ENCODE measurements at regions not wholly inside any gene's neighbourhood (a gene's known extent, or its start where the extent isn't known, plus 50 kb on each side); places are given as distances from the start of the nearest gene placed in this dataset.

DNA sequence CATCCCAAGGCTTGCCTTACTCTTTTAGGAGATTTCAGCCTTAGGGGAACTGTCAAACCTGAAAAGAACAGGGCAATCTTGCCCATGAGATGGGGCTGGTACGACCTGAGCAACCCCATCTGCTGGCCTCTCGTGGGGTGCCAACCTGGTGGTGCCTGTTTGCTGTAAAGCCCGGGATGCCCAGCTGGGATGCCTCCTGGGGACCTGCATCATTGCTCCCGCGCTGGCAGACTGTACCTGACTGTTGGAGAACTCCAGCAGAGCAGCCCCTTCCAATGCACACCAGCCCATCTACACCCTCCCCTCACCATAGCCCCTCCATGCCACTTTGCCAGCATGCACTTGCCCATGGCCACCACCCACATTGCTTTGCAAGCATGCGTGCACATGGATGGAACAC lies 335.7 kb downstream of the RPS29 start:
- TF ChIP-seq POLR2A (IDR thresholded peaks at IDR 0.05): no peak
- no peak for TF ChIP-seq CTCF (IDR thresholded peaks at IDR 0.05)
- TF ChIP-seq EP300 (IDR thresholded peaks at IDR 0.05; ENCODE audit: low read depth): no peak
- TF ChIP-seq POLR2AphosphoS5 (IDR thresholded peaks at IDR 0.05): no peak
